Cardiac fibroblast (primary cell): ENCODE measurements at regions not wholly inside any gene's neighbourhood (a gene's known extent, or its start where the extent isn't known, plus 50 kb on each side); places are given as distances from the start of the nearest gene placed in this dataset.
A peak's percentile ranks its signal among the peaks of the same experiment; 100 is the strongest.
"Not testable (repeated sequence)": the region's sequence is repeated elsewhere in the genome, so short reads cannot be mapped to it uniquely, and the experiment has no call there.

Experiments
- DNase-seq, 2 donors: peaks; one replicate each; pipeline versions ENCODE4 v3.0.0 to v3.0.0-alpha.2; 2010; ENCODE audit warnings: low read depth in 2 of 2
- H3K4me3 ChIP-seq, 2 donors: replicated peaks in 1 of 2; 1 replicate in 1 of 2; 2 replicates in 1 of 2; pipeline ENCODE4 v1.5.1; 2011; ENCODE audit warnings: low read depth in 2 of 2, low read length in 2 of 2, mild to moderate bottlenecking in 2 of 2, moderate library complexity in 1 of 2
- TF ChIP-seq, protein P1 (sequence below): IDR thresholded peaks from one replicate; pipeline ENCODE4 v1.5.1; 2011; ENCODE audit warnings: low read depth, mild to moderate bottlenecking, low read length, inconsistent platforms

DNA sequence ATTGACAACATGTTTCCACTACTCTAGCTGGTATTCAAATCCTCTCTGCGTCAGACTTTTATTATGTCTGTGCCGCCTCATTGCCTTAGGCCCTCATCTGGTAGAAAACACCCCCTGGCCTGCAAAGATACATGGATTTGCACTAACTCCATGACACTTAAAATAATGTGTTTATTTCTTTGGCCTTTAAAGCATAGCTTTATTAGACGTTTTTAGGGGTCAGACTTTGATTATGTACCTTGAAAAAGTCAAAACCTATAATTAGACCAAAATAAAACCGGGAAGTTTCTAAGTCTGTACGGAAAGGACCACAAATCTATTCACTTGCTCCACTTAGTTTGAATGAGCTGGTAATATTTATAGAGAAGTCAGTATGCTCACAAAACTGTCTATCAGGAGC is 357.9 kb upstream of the NOX3 start:
- no peak overlapping the region for H3K4me3 ChIP-seq
- TF ChIP-seq, protein P1, sequence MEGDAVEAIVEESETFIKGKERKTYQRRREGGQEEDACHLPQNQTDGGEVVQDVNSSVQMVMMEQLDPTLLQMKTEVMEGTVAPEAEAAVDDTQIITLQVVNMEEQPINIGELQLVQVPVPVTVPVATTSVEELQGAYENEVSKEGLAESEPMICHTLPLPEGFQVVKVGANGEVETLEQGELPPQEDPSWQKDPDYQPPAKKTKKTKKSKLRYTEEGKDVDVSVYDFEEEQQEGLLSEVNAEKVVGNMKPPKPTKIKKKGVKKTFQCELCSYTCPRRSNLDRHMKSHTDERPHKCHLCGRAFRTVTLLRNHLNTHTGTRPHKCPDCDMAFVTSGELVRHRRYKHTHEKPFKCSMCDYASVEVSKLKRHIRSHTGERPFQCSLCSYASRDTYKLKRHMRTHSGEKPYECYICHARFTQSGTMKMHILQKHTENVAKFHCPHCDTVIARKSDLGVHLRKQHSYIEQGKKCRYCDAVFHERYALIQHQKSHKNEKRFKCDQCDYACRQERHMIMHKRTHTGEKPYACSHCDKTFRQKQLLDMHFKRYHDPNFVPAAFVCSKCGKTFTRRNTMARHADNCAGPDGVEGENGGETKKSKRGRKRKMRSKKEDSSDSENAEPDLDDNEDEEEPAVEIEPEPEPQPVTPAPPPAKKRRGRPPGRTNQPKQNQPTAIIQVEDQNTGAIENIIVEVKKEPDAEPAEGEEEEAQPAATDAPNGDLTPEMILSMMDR: no peak
- no peak for DNase-seq

DNA sequence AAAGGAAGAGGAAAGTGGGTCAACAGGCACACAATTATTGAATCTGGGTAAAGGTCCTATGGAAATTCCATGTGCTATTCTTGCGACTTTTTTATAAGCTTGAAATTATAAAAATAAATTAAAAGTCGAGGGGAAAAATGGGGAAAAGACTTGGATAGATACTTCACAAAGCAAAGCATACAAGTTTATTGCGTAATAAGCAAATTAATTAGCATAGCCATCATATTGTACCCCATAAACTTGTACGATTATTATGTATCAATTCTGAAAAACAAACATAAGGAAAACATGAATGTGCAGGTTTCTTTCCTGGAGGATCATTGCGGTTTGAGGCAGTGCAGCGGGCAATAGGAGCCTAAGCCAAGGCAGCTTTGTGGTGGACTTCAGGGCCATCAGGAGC is 351.6 kb upstream of the NOX3 start:
- TF ChIP-seq, protein P1: no peak
- H3K4me3 ChIP-seq: no peak overlapping the region
- DNase-seq: no peak

DNA sequence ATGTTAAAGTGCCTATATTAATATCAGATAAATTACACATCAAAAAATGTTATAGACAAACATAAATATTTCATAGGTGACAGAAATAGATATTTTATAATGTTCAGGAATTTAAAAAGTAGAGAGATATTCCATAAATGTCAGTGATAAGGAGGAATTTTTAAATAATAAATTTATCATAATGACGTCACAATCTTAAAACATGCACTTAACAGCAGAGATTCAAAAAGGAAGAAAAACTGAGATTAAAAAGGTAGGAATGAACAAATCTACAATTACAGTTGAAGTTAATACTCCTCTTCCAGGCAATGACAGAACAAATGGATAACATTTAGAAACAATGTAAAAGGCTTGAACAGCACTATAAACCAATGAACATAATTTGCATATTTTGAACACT is 345.4 kb upstream of the NOX3 start:
- no peak overlapping the region for H3K4me3 ChIP-seq
- TF ChIP-seq, protein P1: no peak
- DNase-seq: no peak

DNA sequence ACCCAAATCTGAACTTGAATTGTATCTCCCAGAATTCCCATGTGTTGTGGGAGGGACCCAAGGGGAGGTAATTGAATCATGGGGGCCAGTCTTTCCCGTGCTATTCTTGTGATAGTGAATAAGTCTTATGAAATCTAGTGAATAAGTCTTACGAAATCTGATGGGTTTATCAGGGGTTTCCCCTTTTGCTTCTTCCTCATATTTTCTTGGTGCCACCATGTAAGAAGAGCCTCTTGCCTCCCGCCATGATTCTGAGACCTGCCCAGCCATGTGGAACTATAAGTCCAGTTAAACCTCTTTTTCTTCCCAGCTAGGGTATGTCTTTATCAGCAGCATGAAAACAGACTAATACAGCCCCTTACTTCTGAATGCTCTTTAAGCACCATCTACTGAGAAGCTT is 343.2 kb upstream of the NOX3 start:
- H3K4me3 ChIP-seq, DNase-seq: not testable (repeated sequence)

DNA sequence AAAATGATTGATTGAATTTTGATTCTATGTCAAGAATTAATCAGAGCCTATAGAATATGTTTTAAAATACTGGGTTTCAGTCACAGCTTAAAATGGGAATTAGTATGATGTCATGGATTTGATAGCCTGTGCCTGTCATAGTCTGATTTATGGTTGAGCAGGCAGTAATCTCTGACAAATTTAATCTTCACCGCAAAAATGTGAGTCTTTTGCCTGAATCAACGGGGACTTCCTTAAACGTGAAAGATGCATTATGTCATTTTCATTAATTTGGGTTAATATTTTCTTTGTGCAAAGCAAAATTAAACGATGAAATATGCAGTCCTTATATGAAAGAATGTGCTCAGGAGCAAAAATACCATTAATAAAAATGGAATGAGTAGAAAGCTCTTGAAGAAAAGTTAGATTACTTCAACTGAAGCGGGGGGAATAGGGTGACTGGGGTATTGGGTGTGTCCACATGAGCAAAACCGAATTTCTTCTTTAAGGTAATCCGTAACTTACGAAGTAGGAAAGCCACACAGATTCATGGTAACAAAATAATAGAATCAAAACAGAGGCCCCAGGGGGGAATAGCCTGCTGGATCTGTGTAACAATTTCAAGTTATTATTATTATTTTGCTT is 339.6 kb upstream of the NOX3 start:
- H3K4me3 ChIP-seq: no peak overlapping the region
- DNase-seq: peak; percentile 8 to 17
- TF ChIP-seq, protein P1: no peak

DNA sequence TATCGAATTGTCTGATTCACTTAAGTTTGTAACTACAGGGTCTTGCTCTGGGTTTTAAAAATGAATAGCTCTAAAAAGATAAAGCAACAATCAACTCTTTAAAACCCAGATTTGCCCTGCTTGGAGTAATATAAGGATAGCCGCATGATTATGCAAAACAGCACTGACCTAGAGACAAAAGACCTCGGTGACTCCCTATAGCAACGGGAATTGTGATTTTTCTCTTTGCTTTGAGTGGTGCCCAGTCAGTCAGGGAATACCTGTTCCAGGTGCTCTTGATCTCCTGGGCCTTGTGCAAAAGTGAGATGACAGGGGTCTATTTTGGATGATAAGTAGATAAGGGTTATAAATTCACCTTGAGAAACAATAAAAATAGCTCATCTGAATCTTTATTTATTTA is 336.3 kb upstream of the NOX3 start:
- no peak overlapping the region for H3K4me3 ChIP-seq
- no peak for DNase-seq
- TF ChIP-seq, protein P1: no peak

DNA sequence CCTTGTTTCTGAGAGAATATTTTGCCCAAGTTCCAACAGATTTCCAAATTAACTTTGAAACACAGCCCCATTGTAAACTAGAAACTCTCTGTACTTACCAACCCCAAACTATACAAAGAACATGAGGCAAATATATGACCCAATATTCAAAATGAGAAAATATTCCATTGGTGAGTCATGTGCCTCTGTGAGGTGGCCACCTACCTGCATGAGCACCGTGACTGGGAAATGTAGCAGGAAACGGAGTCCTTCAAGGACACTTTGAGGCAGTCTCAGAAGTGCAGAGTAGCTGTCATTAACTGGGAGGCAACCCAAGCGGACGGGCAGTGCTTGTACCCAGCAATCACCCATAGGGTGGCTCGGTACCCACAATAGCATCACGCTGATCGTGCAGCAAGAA is 335.5 kb upstream of the NOX3 start:
- TF ChIP-seq, protein P1: no peak
- DNase-seq: no peak
- no peak overlapping the region for H3K4me3 ChIP-seq
